H1 (cell line): ENCODE measurements at regions not wholly inside any gene's neighbourhood (a gene's known extent, or its start where the extent isn't known, plus 50 kb on each side); places are given as distances from the start of the nearest gene placed in this dataset.

Experiments
- CTCF ChIA-PET: fragments of 300-600 bp; sonication (Branson Sonifier 250); formaldehyde crosslinking; loops from one replicate; lab custom pipeline; 2021; ENCODE audit not compliant: partially characterized antibody; lab: Charles Lee
- POLR2A ChIA-PET: fragments of 300-600 bp; sonication (Branson Sonifier 250); formaldehyde crosslinking; loops from one replicate; lab custom pipeline; 2021; ENCODE audit warnings: inconsistent platforms; ENCODE audit not compliant: partially characterized antibody; lab: Charles Lee
- DNase-seq, 2 experiments: peaks; one replicate each; pipeline versions ENCODE4 v3.0.0 to v3.0.0-alpha.2; 2010 to 2022; ENCODE audit warnings: low spot score in 2 of 2, low read depth in 1 of 2, mixed read lengths in 1 of 2
- FAIRE-seq: peaks from 2 replicates; lab custom pipeline; 2011; peaks lifted over from hg19 to GRCh38; lab: Jason Lieb, UNC
- H2AFZ ChIP-seq: 2 replicates; pipeline ENCODE4 v1.8.1; 2012; ENCODE audit warnings: low read length, inconsistent platforms
- H2AK5ac ChIP-seq: 2 replicates; pipeline ENCODE4 v1.6.1; 2013; ENCODE audit warnings: low read depth, low read length
- H2BK120ac ChIP-seq: replicated peaks from 2 replicates; pipeline ENCODE3; 2013; ENCODE audit warnings: low read depth, low read length, inconsistent platforms
- H2BK12ac ChIP-seq: 2 replicates; pipeline ENCODE4 v1.6.1; 2013; ENCODE audit warnings: low read depth, low read length
- H2BK15ac ChIP-seq: 2 replicates; pipeline ENCODE4 v1.6.1; 2013; ENCODE audit warnings: low read length
- H2BK20ac ChIP-seq: 2 replicates; pipeline ENCODE4 v1.6.1; 2013; ENCODE audit warnings: low read length
- H2BK5ac ChIP-seq: 2 replicates; pipeline ENCODE4 v1.6.1; 2013; ENCODE audit warnings: low read depth, low read length
- H3K14ac ChIP-seq: 2 replicates; pipeline ENCODE4 v1.6.1; 2013; ENCODE audit warnings: inconsistent platforms; ENCODE audit not compliant: insufficient read length
- H3K18ac ChIP-seq: 2 replicates; pipeline ENCODE4 v1.6.1; 2013; ENCODE audit warnings: low read length; ENCODE audit errors: extremely low read depth
- H3K23ac ChIP-seq: 2 replicates; pipeline ENCODE4 v1.6.1; 2013; ENCODE audit warnings: inconsistent platforms; ENCODE audit not compliant: insufficient read length
- H3K23me2 ChIP-seq: 2 replicates; pipeline ENCODE4 v1.6.1; 2013; ENCODE audit warnings: low read depth, low read length
- H3K27ac ChIP-seq: 2 replicates; pipeline ENCODE4 v1.6.1; 2011; ENCODE audit warnings: low read depth, low read length, inconsistent platforms
- H3K27me3 ChIP-seq, 4 experiments: replicated peaks in 1 of 4; 1 replicate in 1 of 4; 2 replicates in 3 of 4; pipeline versions ENCODE4 v1.6.1 to v1.8.1; 2011 to 2013; ENCODE audit warnings: low read length in 3 of 4, mild to moderate bottlenecking in 3 of 4, inconsistent platforms in 2 of 4, mixed read lengths in 2 of 4, moderate library complexity in 1 of 4; ENCODE audit not compliant: control insufficient read depth in 3 of 4, insufficient read depth in 3 of 4; ENCODE audit errors: extremely low read depth in 1 of 4
- H3K36me3 ChIP-seq, 4 experiments: 2 replicates each; pipeline versions ENCODE4 v1.6.1 to v1.8.1; 2011 to 2013; ENCODE audit warnings: mild to moderate bottlenecking in 4 of 4, low read length in 3 of 4, moderate library complexity in 2 of 4, control low read depth in 1 of 4, inconsistent platforms in 1 of 4; ENCODE audit not compliant: insufficient read depth in 4 of 4, control insufficient read depth in 2 of 4
- H3K4ac ChIP-seq: replicated peaks from 2 replicates; pipeline ENCODE3; 2013; ENCODE audit warnings: low read length, low read depth, mixed read lengths, inconsistent platforms; ENCODE audit not compliant: insufficient read length
- H3K4me1 ChIP-seq, 4 experiments: replicated peaks in 1 of 4; 1 replicate in 1 of 4; 2 replicates in 3 of 4; pipeline versions ENCODE4 v1.6.1 to v1.8.1; 2011 to 2013; ENCODE audit warnings: low read length in 3 of 4, inconsistent platforms in 2 of 4, mixed read lengths in 1 of 4; ENCODE audit not compliant: insufficient read depth in 4 of 4, control insufficient read depth in 3 of 4
- H3K4me2 ChIP-seq, 2 experiments: 2 replicates each; pipeline versions ENCODE4 v1.6.1 to v1.8.1; 2011 to 2013; ENCODE audit warnings: low read depth in 2 of 2, low read length in 2 of 2, control low read depth in 1 of 2, inconsistent platforms in 1 of 2, mild to moderate bottlenecking in 1 of 2; ENCODE audit not compliant: insufficient read depth in 1 of 2
- H3K4me3 ChIP-seq, 4 experiments: fragments of 200-600, 300-600 bp in 1 of 4; sonication (generic), shearing (Covaris generic), sonication (Bioruptor Twin) in 1 of 4; 2 replicates each; pipeline versions ENCODE4 v1.5.1 to v1.8.1; 2011 to 2016; ENCODE audit warnings: low read length in 4 of 4, low read depth in 3 of 4, control low read depth in 2 of 4, inconsistent platforms in 2 of 4, mild to moderate bottlenecking in 2 of 4, mixed read lengths in 1 of 4, moderate library complexity in 1 of 4; ENCODE audit not compliant: insufficient read depth in 2 of 4; ENCODE audit errors: extremely low read depth in 1 of 4
- H3K56ac ChIP-seq: replicated peaks from 2 replicates; pipeline ENCODE3; 2013; ENCODE audit warnings: low read depth, mild to moderate bottlenecking, mixed read lengths, low read length, inconsistent platforms; ENCODE audit not compliant: insufficient read length
- H3K79me1 ChIP-seq: 2 replicates; pipeline ENCODE4 v1.6.1; 2013; ENCODE audit warnings: low read depth, low read length, control low read depth
- H3K79me2 ChIP-seq, 2 experiments: 2 replicates each; pipeline versions ENCODE4 v1.6.1 to v1.8.1; 2012 to 2013; ENCODE audit warnings: low read length in 2 of 2, mild to moderate bottlenecking in 2 of 2, inconsistent platforms in 1 of 2; ENCODE audit not compliant: insufficient read depth in 2 of 2, control insufficient read depth in 1 of 2
- H3K9ac ChIP-seq, 4 experiments: replicated peaks in 1 of 4; 1 replicate in 1 of 4; 2 replicates in 3 of 4; pipeline versions ENCODE4 v1.6.1 to v1.8.1; 2011 to 2013; ENCODE audit warnings: low read depth in 3 of 4, low read length in 3 of 4, control low read depth in 2 of 4, mild to moderate bottlenecking in 2 of 4, moderate library complexity in 2 of 4, inconsistent platforms in 1 of 4; ENCODE audit errors: extremely low read depth in 1 of 4
- H3K9me3 ChIP-seq, 2 experiments: 2 replicates each; pipeline versions ENCODE4 v1.6.1 to v1.8.1; 2012 to 2013; ENCODE audit warnings: mild to moderate bottlenecking in 2 of 2, moderate library complexity in 2 of 2, control low read depth in 1 of 2, inconsistent platforms in 1 of 2, low read depth in 1 of 2, low read length in 1 of 2, mixed read lengths in 1 of 2; ENCODE audit not compliant: insufficient read depth in 2 of 2
- H4K20me1 ChIP-seq, 2 experiments: replicated peaks in 1 of 2; 2 replicates each; pipeline versions ENCODE3 to v1.8.1; 2011 to 2013; ENCODE audit warnings: inconsistent platforms in 2 of 2, low read length in 2 of 2, mild to moderate bottlenecking in 1 of 2; ENCODE audit not compliant: insufficient read depth in 2 of 2, control insufficient read depth in 1 of 2
- H4K5ac ChIP-seq: 2 replicates; pipeline ENCODE4 v1.6.1; 2013; ENCODE audit warnings: low read length, low read depth, mixed read lengths, inconsistent platforms; ENCODE audit not compliant: insufficient read length
- H4K8ac ChIP-seq: 2 replicates; pipeline ENCODE4 v1.8.0; 2013; ENCODE audit warnings: mild to moderate bottlenecking, moderate library complexity, low read length, inconsistent platforms; ENCODE audit not compliant: insufficient read depth; ENCODE audit errors: extremely low read depth
- H4K91ac ChIP-seq: replicated peaks from 2 replicates; pipeline ENCODE3; 2013; ENCODE audit warnings: low read length, mixed read lengths, inconsistent platforms; ENCODE audit not compliant: insufficient read length
- BCL11A ChIP-seq, 2 experiments: IDR thresholded peaks; one replicate each; pipeline ENCODE4 v1.6.1; 2011; ENCODE audit warnings: low read depth in 2 of 2, low read length in 2 of 2, mild to moderate bottlenecking in 2 of 2
- BRCA1 ChIP-seq: IDR thresholded peaks from 2 replicates; pipeline ENCODE4 v1.6.1; 2012; ENCODE audit warnings: low read depth, low read length, improper control_type of control experiment
- CHD2 ChIP-seq: IDR thresholded peaks from 2 replicates; pipeline ENCODE4 v1.6.1; 2012; ENCODE audit warnings: low read length, improper control_type of control experiment
- HDAC6 ChIP-seq: IDR thresholded peaks from one replicate; pipeline ENCODE4 v1.7.1; 2012; ENCODE audit warnings: low read depth, mild to moderate bottlenecking, inconsistent platforms, low read length, moderate library complexity
- POU5F1 ChIP-seq: IDR thresholded peaks from 2 replicates; pipeline ENCODE4 v1.6.1; 2011; ENCODE audit warnings: low read depth, mild to moderate bottlenecking, low read length, moderate library complexity
- RBBP5 ChIP-seq: IDR thresholded peaks from 2 replicates; pipeline ENCODE4 v1.7.1; 2012; ENCODE audit warnings: low read depth, mild to moderate bottlenecking, inconsistent platforms, low read length, moderate library complexity, borderline replicate concordance
- SP2 ChIP-seq: IDR thresholded peaks from 2 replicates; pipeline ENCODE4 v1.6.1; 2012; ENCODE audit warnings: mild to moderate bottlenecking, low read length, inconsistent platforms
- WGBS, 2 experiments: shearing (Covaris generic) in 1 of 2; methylation state at CpG; one replicate each; pipeline versions ENCODE4 v1.1.6 to v1.1.7; 2013 to 2015; ENCODE audit warnings: low lambda C conversion rate in 2 of 2, mixed read lengths in 2 of 2, inconsistent platforms in 1 of 2, low coverage in 1 of 2, missing lambda C conversion rate in 1 of 2; ENCODE audit not compliant: insufficient replicate concordance in 2 of 2, insufficient coverage in 1 of 2, insufficient read length in 1 of 2; ENCODE audit errors: extremely low coverage in 1 of 2, missing lambda C conversion rate in 1 of 2; 5-methylcytosine and 5-hydroxymethylcytosine counted together
- TF ChIP-seq, protein P1 (sequence below): IDR thresholded peaks from 2 replicates; pipeline ENCODE4 v1.6.1; 2011; ENCODE audit warnings: low read length, improper control_type of control experiment

- H4K20me1 ChIP-seq, result no peaks in the 10 kb centered on the region
- H2BK120ac ChIP-seq, result no peak overlapping the region
- 79% methylated on average over 4 of the region's 4 CpGs; no CpG with 5 or more reads in 1 of the 2 experiments for WGBS, 2 experiments
- H3K18ac ChIP-seq, result no peak overlapping the region
- no peak overlapping the region for H2BK5ac ChIP-seq
- no peak overlapping the region for H3K4ac ChIP-seq
- no peak overlapping the region for H4K91ac ChIP-seq
- FAIRE-seq (no peak), DNase-seq (no peak)
- H3K4me1 ChIP-seq, result no peaks in the 10 kb centered on the region
- no peak overlapping the region for H3K14ac ChIP-seq
- no peaks in the 10 kb centered on the region for H3K79me2 ChIP-seq
- H3K27ac ChIP-seq, result no peak overlapping the region
- no peak overlapping the region for H3K4me3 ChIP-seq
- H2BK12ac ChIP-seq, result no peak overlapping the region
- no peak overlapping the region for H3K56ac ChIP-seq
- H3K27me3 ChIP-seq, result no peaks in the 10 kb centered on the region
- H4K5ac ChIP-seq, result no peak overlapping the region
- no peaks in the 10 kb centered on the region for H3K23me2 ChIP-seq
- H2BK20ac ChIP-seq, result no peak overlapping the region
- no peak overlapping the region for H2AK5ac ChIP-seq
- no peaks in the 10 kb centered on the region for H3K79me1 ChIP-seq
- no peak overlapping the region for H2AFZ ChIP-seq
- peaks cover 0 to 5% of the 10 kb centered on the region in 2 experiments; a peak in 2 of 4 replicates for H3K9me3 ChIP-seq
- ChIA-PET POLR2A (interaction anchor here (0.5 kb wide), 1 partner anchor 723 kb away, joined by 3 read pairs; no protein-coding TSS in a partner anchor), CTCF (interaction anchor here (0.6 to 4.4 kb wide), 5 partner anchors 15 to 50 kb away, joined by 4 to 32 read pairs (median 11); no protein-coding TSS in a partner anchor)
- H4K8ac ChIP-seq, result no peak overlapping the region
- H2BK15ac ChIP-seq, result no peak overlapping the region
- H3K23ac ChIP-seq, result no peak overlapping the region
- H3K4me2 ChIP-seq, result no peak overlapping the region
- H3K36me3 ChIP-seq, result no peaks in the 10 kb centered on the region
- H3K9ac ChIP-seq, result no peak overlapping the region
- TF ChIP-seq, protein P1, sequence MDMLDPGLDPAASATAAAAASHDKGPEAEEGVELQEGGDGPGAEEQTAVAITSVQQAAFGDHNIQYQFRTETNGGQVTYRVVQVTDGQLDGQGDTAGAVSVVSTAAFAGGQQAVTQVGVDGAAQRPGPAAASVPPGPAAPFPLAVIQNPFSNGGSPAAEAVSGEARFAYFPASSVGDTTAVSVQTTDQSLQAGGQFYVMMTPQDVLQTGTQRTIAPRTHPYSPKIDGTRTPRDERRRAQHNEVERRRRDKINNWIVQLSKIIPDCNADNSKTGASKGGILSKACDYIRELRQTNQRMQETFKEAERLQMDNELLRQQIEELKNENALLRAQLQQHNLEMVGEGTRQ, result no peak
- TF ChIP-seq CHD2 (no peak), RBBP5 (no peak), SP2 (no peak), HDAC6 (no peak), POU5F1 (no peak), BCL11A (IDR thresholded peaks at IDR 0.05; ENCODE audit: low read depth in 2 of 2, low read length in 2 of 2) (no peak), BRCA1 (no peak)
These were observed 225.7 kb downstream of the UTP18 start for GRCh38 chr17:51486091-51486490.
